ENCODE measurements at regions not wholly inside any gene's neighbourhood (a gene's known extent, or its start where the extent isn't known, plus 50 kb on each side); places are given as distances from the start of the nearest gene placed in this dataset.

DNA sequence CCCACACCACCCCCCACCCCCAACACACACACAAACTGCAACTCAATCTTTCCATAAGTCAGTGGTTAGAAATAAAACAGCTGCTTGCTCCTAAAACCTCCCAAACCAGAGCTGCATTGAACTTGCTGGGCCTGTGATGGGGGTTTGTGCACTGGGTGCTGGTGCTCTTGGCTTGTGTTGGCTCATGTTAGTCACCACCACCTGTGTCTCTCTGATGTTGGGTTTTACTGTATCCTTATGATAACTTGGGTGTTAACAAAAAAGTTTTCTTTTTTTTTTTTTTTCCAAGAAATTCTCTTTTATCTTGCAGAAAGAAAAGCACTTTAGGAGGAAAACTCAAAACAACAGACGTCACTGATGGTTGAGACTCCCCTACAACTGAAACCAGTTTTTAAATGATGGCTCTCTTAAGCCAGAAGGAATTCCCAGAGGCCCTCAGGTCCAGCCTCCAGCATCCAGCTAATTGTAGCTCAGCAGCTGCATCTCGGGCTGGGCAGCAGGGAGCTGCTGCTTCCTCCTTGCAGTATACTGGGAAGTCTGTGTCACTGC is 79.9 kb upstream of the DRD2 start:
- TF ChIP-seq, protein P1, sequence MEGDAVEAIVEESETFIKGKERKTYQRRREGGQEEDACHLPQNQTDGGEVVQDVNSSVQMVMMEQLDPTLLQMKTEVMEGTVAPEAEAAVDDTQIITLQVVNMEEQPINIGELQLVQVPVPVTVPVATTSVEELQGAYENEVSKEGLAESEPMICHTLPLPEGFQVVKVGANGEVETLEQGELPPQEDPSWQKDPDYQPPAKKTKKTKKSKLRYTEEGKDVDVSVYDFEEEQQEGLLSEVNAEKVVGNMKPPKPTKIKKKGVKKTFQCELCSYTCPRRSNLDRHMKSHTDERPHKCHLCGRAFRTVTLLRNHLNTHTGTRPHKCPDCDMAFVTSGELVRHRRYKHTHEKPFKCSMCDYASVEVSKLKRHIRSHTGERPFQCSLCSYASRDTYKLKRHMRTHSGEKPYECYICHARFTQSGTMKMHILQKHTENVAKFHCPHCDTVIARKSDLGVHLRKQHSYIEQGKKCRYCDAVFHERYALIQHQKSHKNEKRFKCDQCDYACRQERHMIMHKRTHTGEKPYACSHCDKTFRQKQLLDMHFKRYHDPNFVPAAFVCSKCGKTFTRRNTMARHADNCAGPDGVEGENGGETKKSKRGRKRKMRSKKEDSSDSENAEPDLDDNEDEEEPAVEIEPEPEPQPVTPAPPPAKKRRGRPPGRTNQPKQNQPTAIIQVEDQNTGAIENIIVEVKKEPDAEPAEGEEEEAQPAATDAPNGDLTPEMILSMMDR (IDR thresholded peaks at IDR 0.05): no peak
- no peak for TF ChIP-seq POLR2A (IDR thresholded peaks at IDR 0.05)
